ENCODE measurements at regions not wholly inside any gene's neighbourhood (a gene's known extent, or its start where the extent isn't known, plus 50 kb on each side); places are given as distances from the start of the nearest gene placed in this dataset.

DNA sequence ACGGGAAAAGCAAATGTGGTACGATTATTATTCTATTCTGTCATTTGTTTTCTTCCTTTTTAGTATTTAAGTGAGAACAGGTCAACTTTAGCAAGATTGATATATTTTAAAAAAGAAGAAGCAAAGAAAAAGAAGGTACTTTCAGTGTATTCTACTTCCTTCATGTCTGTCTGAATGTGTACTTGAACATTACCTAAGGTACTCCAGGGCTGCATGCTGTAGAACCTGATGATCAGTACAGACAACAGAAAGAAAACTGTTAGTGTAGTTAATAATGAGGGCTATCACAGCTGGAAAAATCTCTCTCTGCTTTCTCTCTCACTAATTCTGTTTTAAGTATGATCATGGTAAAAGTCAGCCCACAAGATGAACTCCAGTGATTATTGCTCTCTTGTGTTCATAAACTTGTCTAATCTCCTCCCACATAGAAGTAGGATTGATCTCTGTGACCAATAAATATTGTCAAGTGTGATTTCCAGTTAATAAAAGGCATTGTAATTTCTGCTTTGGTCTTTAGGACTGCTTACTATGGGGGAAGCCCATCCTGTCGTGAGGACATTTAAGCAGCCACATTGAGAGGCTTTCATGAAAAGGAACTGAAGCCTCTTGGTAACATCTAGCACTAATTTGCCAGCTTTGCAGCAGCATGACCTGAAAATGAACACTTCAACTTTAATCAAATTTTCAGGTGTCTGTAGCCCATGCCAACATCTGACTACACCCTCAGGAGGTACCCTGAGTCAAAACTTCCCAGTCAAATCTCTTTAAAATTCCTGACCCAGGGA is 864.0 kb upstream of the ACO1 start:
- no peak overlapping the region for H3K4me3 ChIP-seq (ENCODE audit: low read depth, low read length)
- DNase-seq (ENCODE audit: low read depth) = no peak
- no peaks in the 10 kb centered on the region for H3K27me3 ChIP-seq (ENCODE audit: control insufficient read depth, insufficient read depth, low read length)
- H3K36me3 ChIP-seq (ENCODE audit: control insufficient read depth, insufficient read depth, low read length) = no peaks in the 10 kb centered on the region
- TF ChIP-seq, protein P1, sequence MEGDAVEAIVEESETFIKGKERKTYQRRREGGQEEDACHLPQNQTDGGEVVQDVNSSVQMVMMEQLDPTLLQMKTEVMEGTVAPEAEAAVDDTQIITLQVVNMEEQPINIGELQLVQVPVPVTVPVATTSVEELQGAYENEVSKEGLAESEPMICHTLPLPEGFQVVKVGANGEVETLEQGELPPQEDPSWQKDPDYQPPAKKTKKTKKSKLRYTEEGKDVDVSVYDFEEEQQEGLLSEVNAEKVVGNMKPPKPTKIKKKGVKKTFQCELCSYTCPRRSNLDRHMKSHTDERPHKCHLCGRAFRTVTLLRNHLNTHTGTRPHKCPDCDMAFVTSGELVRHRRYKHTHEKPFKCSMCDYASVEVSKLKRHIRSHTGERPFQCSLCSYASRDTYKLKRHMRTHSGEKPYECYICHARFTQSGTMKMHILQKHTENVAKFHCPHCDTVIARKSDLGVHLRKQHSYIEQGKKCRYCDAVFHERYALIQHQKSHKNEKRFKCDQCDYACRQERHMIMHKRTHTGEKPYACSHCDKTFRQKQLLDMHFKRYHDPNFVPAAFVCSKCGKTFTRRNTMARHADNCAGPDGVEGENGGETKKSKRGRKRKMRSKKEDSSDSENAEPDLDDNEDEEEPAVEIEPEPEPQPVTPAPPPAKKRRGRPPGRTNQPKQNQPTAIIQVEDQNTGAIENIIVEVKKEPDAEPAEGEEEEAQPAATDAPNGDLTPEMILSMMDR (IDR thresholded peaks at IDR 0.05; ENCODE audit: insufficient read depth, low read length, poor library complexity, severe bottlenecking) = no peak

DNA sequence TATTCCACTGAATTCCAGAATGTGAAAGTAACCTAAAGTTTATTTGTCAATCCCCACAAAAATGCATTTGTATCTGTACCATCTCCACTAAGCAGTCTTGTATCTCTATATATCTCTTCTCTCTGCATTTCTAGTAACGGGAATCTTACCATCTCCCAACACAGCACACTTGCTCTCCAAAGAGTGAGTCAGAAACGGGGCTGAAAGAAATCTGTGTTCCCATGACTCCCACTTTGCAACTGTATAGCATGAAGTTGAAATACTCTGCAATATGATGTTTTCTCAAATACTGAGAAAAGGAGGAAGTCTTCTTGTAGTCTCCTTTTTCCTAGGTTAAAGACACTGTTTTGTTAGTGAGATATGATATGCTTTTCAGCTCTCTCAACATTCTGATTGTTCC is 848.8 kb upstream of the ACO1 start:
- H3K36me3 ChIP-seq (ENCODE audit: control insufficient read depth, insufficient read depth, low read length) = no peaks in the 10 kb centered on the region
- TF ChIP-seq, protein P1 (IDR thresholded peaks at IDR 0.05; ENCODE audit: insufficient read depth, low read length, poor library complexity, severe bottlenecking) = no peak
- H3K27me3 ChIP-seq (ENCODE audit: control insufficient read depth, insufficient read depth, low read length) = no peaks in the 10 kb centered on the region
- no peak for DNase-seq (ENCODE audit: low read depth)
- no peak overlapping the region for H3K4me3 ChIP-seq (ENCODE audit: low read depth, low read length)

DNA sequence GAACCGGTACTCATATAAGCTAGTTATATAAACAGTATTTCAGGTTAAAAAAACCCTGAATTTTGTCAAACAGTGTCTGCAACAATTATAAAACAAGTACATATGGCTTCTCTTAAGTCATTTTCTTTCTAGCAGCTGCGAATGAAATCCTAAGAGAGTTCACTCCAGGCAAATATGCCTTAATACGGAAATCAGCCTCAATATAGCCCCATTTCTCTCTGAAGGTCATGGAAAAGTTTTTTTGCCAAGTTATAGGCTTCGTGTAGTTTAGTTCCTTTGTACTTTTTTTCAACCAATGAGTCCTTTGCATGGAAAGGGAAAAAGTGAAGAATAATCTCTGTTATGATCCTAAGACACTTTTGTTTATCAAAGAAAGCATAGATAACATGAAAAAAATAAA is 848.0 kb upstream of the ACO1 start:
- no peaks in the 10 kb centered on the region for H3K36me3 ChIP-seq (ENCODE audit: control insufficient read depth, insufficient read depth, low read length)
- no peak overlapping the region for H3K4me3 ChIP-seq (ENCODE audit: low read depth, low read length)
- no peak for DNase-seq (ENCODE audit: low read depth)
- TF ChIP-seq, protein P1 (IDR thresholded peaks at IDR 0.05; ENCODE audit: insufficient read depth, low read length, poor library complexity, severe bottlenecking) = no peak
- no peaks in the 10 kb centered on the region for H3K27me3 ChIP-seq (ENCODE audit: control insufficient read depth, insufficient read depth, low read length)

DNA sequence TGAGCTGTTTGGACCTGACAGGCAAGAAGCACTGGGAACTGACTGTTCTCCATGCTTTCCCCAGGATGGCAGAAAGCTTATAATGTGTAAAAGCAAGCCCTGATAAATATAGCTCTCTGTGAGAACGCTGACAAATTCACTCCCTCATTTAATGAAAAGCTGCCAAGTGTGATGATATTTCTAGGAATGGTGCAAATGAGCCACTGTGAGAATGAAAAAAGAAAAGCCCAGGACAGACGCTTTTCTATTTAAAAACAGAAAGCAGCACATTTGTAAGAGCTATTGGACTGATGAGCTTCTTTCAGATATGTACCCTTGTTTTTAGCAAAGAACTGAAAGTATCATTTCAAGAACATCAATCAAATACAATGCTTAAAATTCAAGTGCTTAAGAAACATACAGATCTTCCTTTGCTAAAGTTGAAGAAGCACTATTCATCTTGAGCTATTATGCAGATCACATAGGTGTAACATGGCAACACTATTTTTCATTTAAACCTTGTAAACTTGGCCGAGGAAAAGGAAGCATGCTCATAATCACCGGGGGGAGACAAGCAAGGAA is 842.6 kb upstream of the ACO1 start:
- no peaks in the 10 kb centered on the region for H3K36me3 ChIP-seq (ENCODE audit: control insufficient read depth, insufficient read depth, low read length)
- no peaks in the 10 kb centered on the region for H3K27me3 ChIP-seq (ENCODE audit: control insufficient read depth, insufficient read depth, low read length)
- H3K4me3 ChIP-seq (ENCODE audit: low read depth, low read length) = no peak overlapping the region
- DNase-seq (ENCODE audit: low read depth) = no peak
- TF ChIP-seq, protein P1 (IDR thresholded peaks at IDR 0.05; ENCODE audit: insufficient read depth, low read length, poor library complexity, severe bottlenecking) = no peak

DNA sequence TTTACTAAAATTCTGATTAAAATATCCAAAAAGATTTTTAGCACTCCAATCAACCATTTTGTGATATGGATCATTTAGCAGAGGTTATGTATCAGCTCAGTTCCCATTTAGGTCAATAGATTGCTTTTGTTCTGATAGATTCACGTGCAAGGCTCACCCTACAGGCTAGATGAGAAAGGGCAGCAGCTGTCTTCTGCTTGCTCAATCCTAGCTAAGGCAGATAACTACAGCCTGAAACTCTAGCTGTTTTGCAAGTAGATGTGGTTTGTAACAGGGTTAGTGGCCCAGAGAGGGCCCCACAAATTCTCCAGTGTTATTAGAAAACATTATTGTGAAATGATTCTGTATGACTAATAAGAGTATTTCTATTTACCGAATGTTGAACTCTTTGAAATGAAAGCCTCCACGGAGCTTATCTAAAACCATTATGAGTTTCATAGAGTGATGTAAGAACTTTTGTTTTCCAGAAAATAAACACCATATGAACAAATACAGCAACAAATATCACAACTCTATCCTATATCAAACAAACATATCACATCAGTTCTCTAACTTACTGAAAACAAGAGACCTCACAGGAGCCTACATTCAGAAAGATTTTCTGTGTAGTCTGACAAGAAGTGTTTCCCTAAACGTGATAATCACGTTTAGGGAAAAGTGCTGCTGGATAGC is 841.9 kb upstream of the ACO1 start:
- Histone ChIP-seq H3K36me3 (ENCODE audit: control insufficient read depth, insufficient read depth, low read length) (no peaks in the 10 kb centered on the region), H3K27me3 (ENCODE audit: control insufficient read depth, insufficient read depth, low read length) (no peaks in the 10 kb centered on the region), H3K4me3 (ENCODE audit: low read depth, low read length) (no peak overlapping the region)
- TF ChIP-seq, protein P1 (IDR thresholded peaks at IDR 0.05; ENCODE audit: insufficient read depth, low read length, poor library complexity, severe bottlenecking) = peak; percentile 51
- peak; percentile 18 for DNase-seq (ENCODE audit: low read depth)

All from kidney epithelial cell (primary cell).